ENCODE measurements at regions not wholly inside any gene's neighbourhood (a gene's known extent, or its start where the extent isn't known, plus 50 kb on each side); places are given as distances from the start of the nearest gene placed in this dataset.

GRCh38 chr19:13597640-13598039 is 91.4 kb upstream of the CACNA1A start:
- H3K36me3 Mint-ChIP-seq (ENCODE audit: low read depth), result no peaks in the 10 kb centered on the region
- TF ChIP-seq CTCF (IDR thresholded peaks at IDR 0.05), result peak; percentile 48
- peaks cover 25% of the 10 kb centered on the region for H3K27me3 Mint-ChIP-seq
- no peak overlapping the region for H3K4me3 ChIP-seq (ENCODE audit: low read length)
- ChIA-PET CTCF (interaction anchor here (0.5 to 1.0 kb wide), 3 partner anchors 8 to 616 kb away, joined by 3 to 5 read pairs (median 3); no protein-coding TSS in a partner anchor), POLR2A (no interaction called here)
- H3K4me1 ChIP-seq (ENCODE audit: insufficient read depth, low read length), result peaks cover 3% of the 10 kb centered on the region
- H3K4me3 Mint-ChIP-seq, result no peak overlapping the region
- H3K27ac ChIP-seq (ENCODE audit: low read depth in 1 of 2, low read length in 2 of 2), result no peak overlapping the region
- peaks cover 0 to 3% of the 10 kb centered on the region in 2 experiments for H3K27me3 ChIP-seq (ENCODE audit: control insufficient read depth in 1 of 2, insufficient read depth in 2 of 2, low read length in 2 of 2)
- no peaks in the 10 kb centered on the region for H3K9me3 ChIP-seq (ENCODE audit: control insufficient read depth in 1 of 2, insufficient read depth in 1 of 2, low read length in 2 of 2)
- intact Hi-C loops (cut with DNase I, micrococcal nuclease), result loop anchor here (1.0 to 10.0 kb wide), 4 partner anchors 127 to 477 kb away; no protein-coding TSS in a partner anchor
- no peaks in the 10 kb centered on the region for H3K4me1 Mint-ChIP-seq (ENCODE audit: low read depth)
- peak; percentile 69 for ATAC-seq (ENCODE audit: poor library complexity)
- no peak overlapping the region for H3K27ac Mint-ChIP-seq
- peak in 12 of 14 experiments; percentile 9 to 77 (median 37) for DNase-seq
- no peaks in the 10 kb centered on the region for H3K9me3 Mint-ChIP-seq
- H3K36me3 ChIP-seq (ENCODE audit: insufficient read depth, low read length), result no peaks in the 10 kb centered on the region

- Mint-ChIP-seq H3K27me3 (peaks cover 20% of the 10 kb centered on the region), H3K4me1 (ENCODE audit: low read depth) (no peaks in the 10 kb centered on the region), H3K36me3 (ENCODE audit: low read depth) (no peaks in the 10 kb centered on the region), H3K4me3 (no peak overlapping the region), H3K9me3 (no peaks in the 10 kb centered on the region), H3K27ac (no peak overlapping the region)
- ChIA-PET POLR2A (interaction anchor here (0.6 kb wide), 1 partner anchor 311 kb away, joined by 3 read pairs; no protein-coding TSS in a partner anchor), CTCF (interaction anchor here (0.6 to 2.2 kb wide), 10 partner anchors 9 to 1997 kb away, joined by 3 to 23 read pairs (median 5); no protein-coding TSS in a partner anchor)
- DNase-seq (peak; percentile 61 to 88 (median 80)), ATAC-seq (ENCODE audit: poor library complexity) (peak; percentile 97)
- Histone ChIP-seq H3K9me3 (ENCODE audit: control insufficient read depth in 1 of 2, insufficient read depth in 1 of 2, low read length in 2 of 2) (no peaks in the 10 kb centered on the region), H3K36me3 (ENCODE audit: insufficient read depth, low read length) (no peaks in the 10 kb centered on the region), H3K27ac (ENCODE audit: low read depth in 1 of 2, low read length in 2 of 2) (no peak overlapping the region), H3K4me3 (ENCODE audit: low read length) (no peak overlapping the region), H3K27me3 (ENCODE audit: control insufficient read depth in 1 of 2, insufficient read depth in 2 of 2, low read length in 2 of 2) (peaks cover 0 to 12% of the 10 kb centered on the region in 2 experiments), H3K4me1 (ENCODE audit: insufficient read depth, low read length) (peaks cover 9% of the 10 kb centered on the region)
- peak; percentile 99 for TF ChIP-seq CTCF (IDR thresholded peaks at IDR 0.05)
- intact Hi-C loops (cut with DNase I, micrococcal nuclease), result loop anchor here (1.0 to 2.0 kb wide), 2 partner anchors 312 to 610 kb away; no protein-coding TSS in a partner anchor
Measured at GRCh38 chr19:13588957-13589833, 82.9 kb upstream of the CACNA1A start.

- H3K27me3 Mint-ChIP-seq, result peaks cover 11% of the 10 kb centered on the region
- intact Hi-C loops (cut with DNase I, micrococcal nuclease), result no loop called here
- TF ChIP-seq CTCF (IDR thresholded peaks at IDR 0.05), result no peak
- H3K27ac Mint-ChIP-seq, result no peak overlapping the region
- no peak overlapping the region for H3K4me3 Mint-ChIP-seq
- ChIA-PET POLR2A (no interaction called here), CTCF (no interaction called here)
- H3K36me3 Mint-ChIP-seq (ENCODE audit: low read depth), result no peaks in the 10 kb centered on the region
- Histone ChIP-seq H3K9me3 (ENCODE audit: control insufficient read depth in 1 of 2, insufficient read depth in 1 of 2, low read length in 2 of 2) (no peaks in the 10 kb centered on the region), H3K36me3 (ENCODE audit: insufficient read depth, low read length) (no peaks in the 10 kb centered on the region), H3K27ac (ENCODE audit: low read depth in 1 of 2, low read length in 2 of 2) (no peak overlapping the region), H3K4me1 (ENCODE audit: insufficient read depth, low read length) (peaks cover 9% of the 10 kb centered on the region), H3K4me3 (ENCODE audit: low read length) (no peak overlapping the region), H3K27me3 (ENCODE audit: control insufficient read depth in 1 of 2, insufficient read depth in 2 of 2, low read length in 2 of 2) (peaks cover 0 to 6% of the 10 kb centered on the region in 2 experiments)
- DNase-seq, result no peak
- H3K9me3 Mint-ChIP-seq, result no peaks in the 10 kb centered on the region
- ATAC-seq (ENCODE audit: poor library complexity), result no peak
- H3K4me1 Mint-ChIP-seq (ENCODE audit: low read depth), result no peaks in the 10 kb centered on the region
Measured at GRCh38 chr19:13585512-13585911, 79.2 kb upstream of the CACNA1A start.
